UCSD-AML1 (cell line): ENCODE measurements at regions not wholly inside any gene's neighbourhood (a gene's known extent, or its start where the extent isn't known, plus 50 kb on each side); places are given as distances from the start of the nearest gene placed in this dataset.

Experiments used
- DNase-seq: peaks from one replicate; lab custom pipeline; 2025; ENCODE audit not compliant: unreplicated experiment; lab: John Stamatoyannopoulos, UW

- no peak for DNase-seq
These were observed 78.8 kb upstream of the LCLAT1 start for GRCh38 chr2:30368258-30368657.

GRCh38 chr2:30371028-30371689 lies 75.9 kb upstream of the LCLAT1 start:
- no peak for DNase-seq

- DNase-seq = no peak
These were observed 75.2 kb upstream of the LCLAT1 start for GRCh38 chr2:30371772-30372373.

- no peak for DNase-seq
These were observed 74.2 kb upstream of the LCLAT1 start for GRCh38 chr2:30372826-30373225.

GRCh38 chr2:30373881-30374302 lies 73.2 kb upstream of the LCLAT1 start:
- DNase-seq = no peak

GRCh38 chr2:30374380-30374779 lies 72.7 kb upstream of the LCLAT1 start:
- no peak for DNase-seq

- no peak for DNase-seq
These were observed 71.1 kb upstream of the LCLAT1 start for GRCh38 chr2:30375915-30376314.

GRCh38 chr2:30379481-30379880 lies 67.6 kb upstream of the LCLAT1 start:
- DNase-seq = no peak

- DNase-seq = no peak
These were observed 66.2 kb upstream of the LCLAT1 start for GRCh38 chr2:30380824-30381223.

- DNase-seq = no peak
These were observed 64.8 kb upstream of the LCLAT1 start for GRCh38 chr2:30382162-30382783.

- no peak for DNase-seq
These were observed 64.1 kb upstream of the LCLAT1 start for GRCh38 chr2:30382995-30383394.

GRCh38 chr2:30385327-30385726 lies 61.7 kb upstream of the LCLAT1 start:
- DNase-seq = peak; percentile 22

- no peak for DNase-seq
These were observed 54.9 kb upstream of the LCLAT1 start for GRCh38 chr2:30392097-30392496.

GRCh38 chr2:30393510-30393909 lies 53.5 kb upstream of the LCLAT1 start:
- DNase-seq = no peak

GRCh38 chr2:30394096-30394495 lies 53.0 kb upstream of the LCLAT1 start:
- no peak for DNase-seq

GRCh38 chr2:30396436-30397232 lies 50.4 kb upstream of the LCLAT1 start:
- no peak for DNase-seq
